Mesodermal cell (in vitro differentiated cells): ENCODE measurements at regions not wholly inside any gene's neighbourhood (a gene's known extent, or its start where the extent isn't known, plus 50 kb on each side); places are given as distances from the start of the nearest gene placed in this dataset.

Experiments used
- H3K27ac ChIP-seq: 2 replicates; pipeline ENCODE4 v1.7.0; 2013; ENCODE audit warnings: mild to moderate bottlenecking, low read depth, low read length, moderate library complexity; ENCODE audit not compliant: severe bottlenecking
- H3K36me3 ChIP-seq: 2 replicates; pipeline ENCODE4 v1.7.1; 2013; ENCODE audit warnings: mild to moderate bottlenecking, low read length, moderate library complexity; ENCODE audit not compliant: control insufficient read depth, insufficient read depth
- H3K4me1 ChIP-seq: one replicate; pipeline ENCODE4 v1.7.1; 2013; ENCODE audit warnings: mild to moderate bottlenecking, low read length; ENCODE audit not compliant: insufficient read depth, control insufficient read depth, poor library complexity, severe bottlenecking
- H3K4me3 ChIP-seq: 2 replicates; pipeline ENCODE4 v1.7.0; 2013; ENCODE audit warnings: low read length, control low read depth, mild to moderate bottlenecking; ENCODE audit not compliant: insufficient read depth, poor library complexity, severe bottlenecking; ENCODE audit errors: extremely low read depth
- H3K9me3 ChIP-seq: 2 replicates; pipeline ENCODE4 v1.7.1; 2013; ENCODE audit warnings: mild to moderate bottlenecking, low read length, moderate library complexity; ENCODE audit not compliant: control insufficient read depth
- WGBS, 2 experiments: methylation state at CpG; one replicate each; pipeline ENCODE4 v1.1.5; 2013; ENCODE audit warnings: missing lambda C conversion rate in 2 of 2; ENCODE audit not compliant: insufficient coverage in 2 of 2; 5-methylcytosine and 5-hydroxymethylcytosine counted together

GRCh38 chr5:104612005-104612404 lies 1049.4 kb upstream of the NUDT12 start:
- Histone ChIP-seq H3K36me3 (no peaks in the 10 kb centered on the region), H3K9me3 (no peaks in the 10 kb centered on the region), H3K27ac (no peak overlapping the region), H3K4me3 (no peak overlapping the region), H3K4me1 (no peaks in the 10 kb centered on the region)
- 88 to 92% methylated on average over 6 of the region's 6 CpGs for WGBS, 2 experiments

GRCh38 chr5:104611135-104611767 lies 1048.7 kb upstream of the NUDT12 start:
- H3K36me3 ChIP-seq, result no peaks in the 10 kb centered on the region
- no peaks in the 10 kb centered on the region for H3K9me3 ChIP-seq
- no peak overlapping the region for H3K27ac ChIP-seq
- H3K4me1 ChIP-seq, result no peaks in the 10 kb centered on the region
- 90 to 93% methylated on average over 2 to 4 of the region's 6 CpGs for WGBS, 2 experiments
- H3K4me3 ChIP-seq, result no peak overlapping the region

GRCh38 chr5:104606258-104606829 lies 1043.8 kb upstream of the NUDT12 start:
- H3K9me3 ChIP-seq, result no peaks in the 10 kb centered on the region
- no peak overlapping the region for H3K27ac ChIP-seq
- no peak overlapping the region for H3K4me3 ChIP-seq
- H3K36me3 ChIP-seq, result no peaks in the 10 kb centered on the region
- 100% methylated on average over 2 of the region's 5 CpGs; no CpG with 5 or more reads in 1 of the 2 experiments for WGBS, 2 experiments
- H3K4me1 ChIP-seq, result no peaks in the 10 kb centered on the region

- H3K36me3 ChIP-seq, result no peaks in the 10 kb centered on the region
- no CpG with 5 or more reads among the region's 2 CpGs for WGBS, 2 experiments
- H3K4me1 ChIP-seq, result no peaks in the 10 kb centered on the region
- H3K9me3 ChIP-seq, result peaks cover 8% of the 10 kb centered on the region
- H3K27ac ChIP-seq, result no peak overlapping the region
- H3K4me3 ChIP-seq, result no peak overlapping the region
These were observed 1037.1 kb upstream of the NUDT12 start for GRCh38 chr5:104599726-104600125.

- Histone ChIP-seq H3K9me3 (peaks cover 13% of the 10 kb centered on the region), H3K36me3 (no peaks in the 10 kb centered on the region), H3K4me3 (no peak overlapping the region), H3K4me1 (no peaks in the 10 kb centered on the region), H3K27ac (no peak overlapping the region)
- 0% methylated on average over 1 of the region's 1 CpG; no CpG with 5 or more reads in 1 of the 2 experiments for WGBS, 2 experiments
These were observed 1035.7 kb upstream of the NUDT12 start for GRCh38 chr5:104598285-104598684.

GRCh38 chr5:104594850-104595249 lies 1032.3 kb upstream of the NUDT12 start:
- Histone ChIP-seq H3K27ac (no peak overlapping the region), H3K4me1 (no peaks in the 10 kb centered on the region), H3K9me3 (peaks cover 13% of the 10 kb centered on the region), H3K4me3 (no peak overlapping the region), H3K36me3 (no peaks in the 10 kb centered on the region)
- WGBS, 2 experiments, result 90 to 95% methylated on average over 4 of the region's 4 CpGs

GRCh38 chr5:104576677-104577076 lies 1014.1 kb upstream of the NUDT12 start:
- WGBS, 2 experiments, result 61 to 80% methylated on average over 4 to 5 of the region's 5 CpGs
- no peak overlapping the region for H3K27ac ChIP-seq
- H3K4me1 ChIP-seq, result no peaks in the 10 kb centered on the region
- H3K9me3 ChIP-seq, result no peaks in the 10 kb centered on the region
- H3K36me3 ChIP-seq, result no peaks in the 10 kb centered on the region
- no peak overlapping the region for H3K4me3 ChIP-seq

- H3K27ac ChIP-seq, result no peak overlapping the region
- no peak overlapping the region for H3K4me3 ChIP-seq
- no peaks in the 10 kb centered on the region for H3K36me3 ChIP-seq
- no peaks in the 10 kb centered on the region for H3K9me3 ChIP-seq
- no peaks in the 10 kb centered on the region for H3K4me1 ChIP-seq
- 100% methylated on average over 1 of the region's 4 CpGs for WGBS, 2 experiments
These were observed 1011.5 kb upstream of the NUDT12 start for GRCh38 chr5:104573949-104574709.

GRCh38 chr5:104569621-104570020 lies 1007.0 kb upstream of the NUDT12 start:
- 78% methylated on average over 1 of the region's 1 CpG; no CpG with 5 or more reads in 1 of the 2 experiments for WGBS, 2 experiments
- H3K4me3 ChIP-seq, result no peak overlapping the region
- H3K9me3 ChIP-seq, result no peaks in the 10 kb centered on the region
- H3K27ac ChIP-seq, result no peak overlapping the region
- no peaks in the 10 kb centered on the region for H3K36me3 ChIP-seq
- no peaks in the 10 kb centered on the region for H3K4me1 ChIP-seq

GRCh38 chr5:104564530-104564929 lies 1001.9 kb upstream of the NUDT12 start:
- Histone ChIP-seq H3K36me3 (no peaks in the 10 kb centered on the region), H3K4me3 (no peak overlapping the region), H3K9me3 (no peaks in the 10 kb centered on the region), H3K27ac (no peak overlapping the region), H3K4me1 (no peaks in the 10 kb centered on the region)
- 100% methylated on average over 1 to 2 of the region's 4 CpGs for WGBS, 2 experiments

- Histone ChIP-seq H3K9me3 (peaks cover 8% of the 10 kb centered on the region), H3K27ac (no peak overlapping the region), H3K36me3 (no peaks in the 10 kb centered on the region), H3K4me3 (no peak overlapping the region), H3K4me1 (no peaks in the 10 kb centered on the region)
- 77 to 85% methylated on average over 1 to 3 of the region's 3 CpGs for WGBS, 2 experiments
These were observed 994.4 kb upstream of the NUDT12 start for GRCh38 chr5:104556957-104557356.
